Endothelial cell of umbilical vein (primary cell): ENCODE measurements at regions not wholly inside any gene's neighbourhood (a gene's known extent, or its start where the extent isn't known, plus 50 kb on each side); places are given as distances from the start of the nearest gene placed in this dataset.

Experiments used
- BruUV-seq: library from RNA; stranded (reverse); fragments of 400-500 nt; replicated peaks from 2 replicates; lab custom pipeline; 2021; lab: Mats Ljungman, UMichigan
- CTCF ChIA-PET: fragments of 300-600, 350-600 bp; sonication (Branson Sonifier 250); formaldehyde crosslinking; loops from one replicate; lab custom pipeline; 2021; ENCODE audit warnings: antibody characterized with exemption, inconsistent platforms; lab: Charles Lee
- POLR2A ChIA-PET: fragments of 300-600, 350-600 bp; sonication (Branson Sonifier 250); formaldehyde crosslinking; loops from one replicate; lab custom pipeline; 2021; ENCODE audit warnings: antibody characterized with exemption, inconsistent platforms; lab: Charles Lee
- DNase-seq: peaks from one replicate; pipeline ENCODE4 v3.0.0-alpha.2; 2011; ENCODE audit warnings: low read depth, low spot score
- FAIRE-seq: peaks from 2 replicates; lab custom pipeline; 2011; peaks lifted over from hg19 to GRCh38; lab: Jason Lieb, UNC
- H2AFZ ChIP-seq: 2 replicates; pipeline ENCODE4 v1.6.0; 2012; ENCODE audit warnings: low read depth, low read length, control low read depth, inconsistent platforms
- H3K27ac ChIP-seq: 2 replicates; pipeline ENCODE4 v1.5.1; 2011; ENCODE audit warnings: low read depth, mild to moderate bottlenecking, control low read depth, low read length, moderate library complexity; ENCODE audit not compliant: insufficient read depth
- H3K27me3 ChIP-seq, 2 experiments: 2 replicates each; pipeline versions ENCODE4 v1.6.0 to v1.6.1; 2011; ENCODE audit warnings: low read length in 2 of 2, mixed read lengths in 1 of 2; ENCODE audit not compliant: control insufficient read depth in 2 of 2, insufficient read depth in 2 of 2
- H3K36me3 ChIP-seq, 2 experiments: 2 replicates in 1 of 2; 3 replicates in 1 of 2; pipeline ENCODE4 v1.5.1; 2011; ENCODE audit warnings: low read length in 2 of 2, mild to moderate bottlenecking in 1 of 2, moderate library complexity in 1 of 2; ENCODE audit not compliant: control insufficient read depth in 2 of 2, insufficient read depth in 2 of 2; ENCODE audit errors: extremely low read depth in 1 of 2
- H3K4me1 ChIP-seq: 3 replicates; pipeline ENCODE4 v1.5.1; 2011; ENCODE audit warnings: mild to moderate bottlenecking, low read length; ENCODE audit not compliant: control insufficient read depth, insufficient read depth; ENCODE audit errors: extremely low read depth
- H3K4me2 ChIP-seq: 2 replicates; pipeline ENCODE4 v1.6.1; 2011; ENCODE audit warnings: low read length, control low read depth, mixed read lengths; ENCODE audit not compliant: insufficient read depth
- H3K4me3 ChIP-seq, 3 experiments: fragments of 200-600 bp in 1 of 3; sonication (generic), shearing (Covaris generic) in 1 of 3; replicated peaks in 1 of 3; 2 replicates each; pipeline ENCODE4 v1.5.1; 2011 to 2016; ENCODE audit warnings: control low read depth in 3 of 3, low read length in 3 of 3, mild to moderate bottlenecking in 2 of 3, inconsistent platforms in 1 of 3, low read depth in 1 of 3, moderate library complexity in 1 of 3; ENCODE audit not compliant: insufficient read depth in 1 of 3
- H3K79me2 ChIP-seq: 2 replicates; pipeline ENCODE4 v1.6.0; 2012; ENCODE audit warnings: low read length, inconsistent platforms; ENCODE audit not compliant: control insufficient read depth, insufficient read depth
- H3K9ac ChIP-seq: replicated peaks from 2 replicates; pipeline ENCODE3; 2011; ENCODE audit warnings: low read length, control low read depth; ENCODE audit not compliant: insufficient read depth; ENCODE audit errors: extremely low read depth
- H3K9me1 ChIP-seq: replicated peaks from 3 replicates; pipeline ENCODE4 v1.6.0; 2011; ENCODE audit warnings: mild to moderate bottlenecking, low read length; ENCODE audit not compliant: control insufficient read depth, insufficient read depth; ENCODE audit errors: extremely low read depth
- H3K9me3 ChIP-seq: replicated peaks from 2 replicates; pipeline ENCODE4 v1.5.1; 2012; ENCODE audit warnings: low read length, inconsistent platforms; ENCODE audit not compliant: control insufficient read depth, insufficient read depth
- H4K20me1 ChIP-seq: replicated peaks from 2 replicates; pipeline ENCODE3; 2011; ENCODE audit warnings: mild to moderate bottlenecking, low read length; ENCODE audit not compliant: control insufficient read depth, insufficient read depth; ENCODE audit errors: extremely low read depth
- EZH2 ChIP-seq: IDR thresholded peaks from 2 replicates; pipeline ENCODE4 v1.6.1; 2012; ENCODE audit warnings: borderline replicate concordance, low read depth, mild to moderate bottlenecking, moderate library complexity, low read length, inconsistent platforms; ENCODE audit not compliant: severe bottlenecking
- FOS ChIP-seq: IDR thresholded peaks from 2 replicates; pipeline ENCODE4 v1.6.1; 2011; ENCODE audit warnings: mild to moderate bottlenecking, low read length, moderate library complexity, borderline replicate concordance; ENCODE audit not compliant: insufficient read depth
- GATA2 ChIP-seq: IDR thresholded peaks from 2 replicates; pipeline ENCODE4 v1.7.0; 2011; ENCODE audit warnings: low read depth, mild to moderate bottlenecking, moderate library complexity, mixed read lengths, low read length; ENCODE audit not compliant: insufficient read length, insufficient read depth
- JUN ChIP-seq: IDR thresholded peaks from 2 replicates; pipeline ENCODE4 v1.6.1; 2011; ENCODE audit warnings: borderline replicate concordance, low read depth; ENCODE audit not compliant: insufficient read length, insufficient read depth
- MYC ChIP-seq: IDR thresholded peaks from one replicate; pipeline ENCODE4 v1.6.1; 2011; ENCODE audit warnings: mild to moderate bottlenecking, low read depth, low read length
- POLR2A ChIP-seq: IDR thresholded peaks from 2 replicates; pipeline ENCODE4 v1.6.1; 2012; ENCODE audit warnings: low read depth, mild to moderate bottlenecking, control low read depth, low read length
- POLR2AphosphoS5 ChIP-seq: IDR thresholded peaks from 2 replicates; pipeline ENCODE4 v1.6.1; 2012; ENCODE audit warnings: low read depth, mild to moderate bottlenecking, control low read depth, low read length, moderate library complexity; ENCODE audit not compliant: insufficient read depth
- dilution Hi-C: fragments of 300-500 bp; cut with MboI; formaldehyde crosslinking; loops from one replicate; pipeline ENCODE4 v1.15.0; 2019; ENCODE audit warnings: low sequenced_read_pairs; ENCODE audit not compliant: extremely low pct_ligation_motif_present
- intact Hi-C: fragments of 100-400 bp; cut with micrococcal nuclease; formaldehyde crosslinking; loops from one replicate; pipeline ENCODE4 v1.10.0; 2022
- TF ChIP-seq, protein P1 (sequence below), 2 donors: IDR thresholded peaks; 1 replicate in 1 of 2; 2 replicates in 1 of 2; pipeline ENCODE4 v1.5.1; 2011; ENCODE audit warnings: low read length in 2 of 2, mild to moderate bottlenecking in 2 of 2, moderate library complexity in 2 of 2, control low read depth in 1 of 2, inconsistent platforms in 1 of 2, low read depth in 1 of 2; ENCODE audit not compliant: insufficient read depth in 1 of 2; ENCODE audit errors: extremely low read depth in 1 of 2
- TF ChIP-seq, protein P2 (sequence below): IDR thresholded peaks from 2 replicates; pipeline ENCODE4 v1.6.1; 2011; ENCODE audit not compliant: insufficient read depth, insufficient read length

DNA sequence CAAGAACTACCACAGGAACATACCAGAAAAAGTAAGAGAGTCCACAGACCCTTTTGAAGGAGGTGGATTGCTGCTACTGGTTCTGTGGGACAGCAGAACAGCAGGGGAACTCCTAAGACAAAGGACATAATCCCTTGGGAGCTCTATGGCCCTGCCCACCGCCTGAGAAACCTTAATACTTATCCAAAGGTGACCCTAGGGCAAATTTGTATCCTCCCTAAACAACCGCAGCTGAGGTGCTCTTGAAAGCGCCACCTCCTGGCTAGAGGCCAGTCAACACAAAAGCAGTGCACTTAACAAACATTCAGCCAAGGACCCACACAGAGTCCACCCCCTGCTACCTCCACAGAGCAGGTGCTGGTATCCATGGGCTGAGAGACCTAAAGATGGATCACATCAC lies 136.8 kb downstream of the ADAM29 start:
- no peaks in the 10 kb centered on the region for H3K36me3 ChIP-seq
- H2AFZ ChIP-seq: no peak overlapping the region
- H3K9me1 ChIP-seq: no peaks in the 10 kb centered on the region
- TF ChIP-seq EZH2: no peak
- TF ChIP-seq JUN: no peak
- TF ChIP-seq MYC: no peak
- no peak for TF ChIP-seq POLR2AphosphoS5
- no peaks in the 10 kb centered on the region for H3K27me3 ChIP-seq
- BruUV-seq: no TSS peak
- DNase-seq: no peak
- FAIRE-seq: no peak
- H4K20me1 ChIP-seq: no peaks in the 10 kb centered on the region
- no peak overlapping the region for H3K4me3 ChIP-seq
- CTCF ChIA-PET: no interaction called here
- POLR2A ChIA-PET: no interaction called here
- no peaks in the 10 kb centered on the region for H3K9me3 ChIP-seq
- H3K4me1 ChIP-seq: no peaks in the 10 kb centered on the region
- dilution Hi-C loops (no loop called here), intact Hi-C loops (no loop called here)
- H3K4me2 ChIP-seq: no peak overlapping the region
- H3K27ac ChIP-seq: no peak overlapping the region
- H3K79me2 ChIP-seq: no peaks in the 10 kb centered on the region
- H3K9ac ChIP-seq: no peak overlapping the region

DNA sequence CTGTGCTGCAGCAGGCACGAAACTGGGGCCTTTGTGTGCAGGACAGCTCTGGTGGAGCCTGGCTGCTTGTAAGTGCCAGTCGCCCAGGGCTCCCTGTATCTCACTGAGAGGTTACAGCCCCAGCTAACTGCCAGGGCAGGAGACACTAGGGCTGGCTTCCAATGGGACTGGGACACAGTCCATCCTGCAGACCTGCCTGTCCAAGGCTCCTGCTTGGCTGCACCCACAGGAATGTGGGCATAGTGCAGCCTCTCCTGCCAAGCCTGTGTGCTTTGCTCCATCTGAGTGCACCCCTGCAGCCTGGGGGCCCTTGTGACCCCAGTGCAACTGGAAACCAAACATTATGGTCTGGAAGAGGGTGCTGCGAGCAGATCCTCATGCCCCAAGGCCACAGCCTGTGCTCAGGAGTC lies 144.0 kb downstream of the ADAM29 start:
- DNase-seq (no peak), FAIRE-seq (no peak)
- dilution Hi-C loops (no loop called here), intact Hi-C loops (no loop called here)
- Histone ChIP-seq H2AFZ (no peak overlapping the region), H3K9ac (no peak overlapping the region), H3K4me1 (no peaks in the 10 kb centered on the region), H3K27ac (no peak overlapping the region), H3K4me3 (no peak overlapping the region), H3K4me2 (no peak overlapping the region), H3K79me2 (no peaks in the 10 kb centered on the region), H4K20me1 (no peaks in the 10 kb centered on the region), H3K27me3 (no peaks in the 10 kb centered on the region), H3K9me1 (no peaks in the 10 kb centered on the region), H3K9me3 (no peaks in the 10 kb centered on the region), H3K36me3 (no peaks in the 10 kb centered on the region)
- CTCF ChIA-PET: no interaction called here
- no TSS peak for BruUV-seq
- TF ChIP-seq, protein P1, sequence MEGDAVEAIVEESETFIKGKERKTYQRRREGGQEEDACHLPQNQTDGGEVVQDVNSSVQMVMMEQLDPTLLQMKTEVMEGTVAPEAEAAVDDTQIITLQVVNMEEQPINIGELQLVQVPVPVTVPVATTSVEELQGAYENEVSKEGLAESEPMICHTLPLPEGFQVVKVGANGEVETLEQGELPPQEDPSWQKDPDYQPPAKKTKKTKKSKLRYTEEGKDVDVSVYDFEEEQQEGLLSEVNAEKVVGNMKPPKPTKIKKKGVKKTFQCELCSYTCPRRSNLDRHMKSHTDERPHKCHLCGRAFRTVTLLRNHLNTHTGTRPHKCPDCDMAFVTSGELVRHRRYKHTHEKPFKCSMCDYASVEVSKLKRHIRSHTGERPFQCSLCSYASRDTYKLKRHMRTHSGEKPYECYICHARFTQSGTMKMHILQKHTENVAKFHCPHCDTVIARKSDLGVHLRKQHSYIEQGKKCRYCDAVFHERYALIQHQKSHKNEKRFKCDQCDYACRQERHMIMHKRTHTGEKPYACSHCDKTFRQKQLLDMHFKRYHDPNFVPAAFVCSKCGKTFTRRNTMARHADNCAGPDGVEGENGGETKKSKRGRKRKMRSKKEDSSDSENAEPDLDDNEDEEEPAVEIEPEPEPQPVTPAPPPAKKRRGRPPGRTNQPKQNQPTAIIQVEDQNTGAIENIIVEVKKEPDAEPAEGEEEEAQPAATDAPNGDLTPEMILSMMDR (IDR thresholded peaks at IDR 0.05; ENCODE audit: extremely low read depth in 1 of 2, insufficient read depth in 1 of 2, low read depth in 1 of 2, low read length in 2 of 2): no peak
- TF ChIP-seq POLR2A: no peak
- no peak for TF ChIP-seq GATA2
- no peak for TF ChIP-seq MYC
- no peak for TF ChIP-seq JUN
- TF ChIP-seq, protein P2, sequence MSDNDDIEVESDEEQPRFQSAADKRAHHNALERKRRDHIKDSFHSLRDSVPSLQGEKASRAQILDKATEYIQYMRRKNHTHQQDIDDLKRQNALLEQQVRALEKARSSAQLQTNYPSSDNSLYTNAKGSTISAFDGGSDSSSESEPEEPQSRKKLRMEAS: no peak
- no peak for TF ChIP-seq EZH2
- TF ChIP-seq FOS: no peak
- TF ChIP-seq POLR2AphosphoS5: no peak
- POLR2A ChIA-PET: no interaction called here
